ENCODE measurements at regions not wholly inside any gene's neighbourhood (a gene's known extent, or its start where the extent isn't known, plus 50 kb on each side); places are given as distances from the start of the nearest gene placed in this dataset.

- no peak for TF ChIP-seq ATF2 (CRISPR knock-in tag; IDR thresholded peaks at IDR 0.05; ENCODE audit: borderline replicate concordance, low read depth)
- TF ChIP-seq USF1 (CRISPR knock-in tag; IDR thresholded peaks at IDR 0.05), result no peak
- TF ChIP-seq SOX15 (CRISPR knock-in tag; IDR thresholded peaks at IDR 0.05), result no peak
- no peak for TF ChIP-seq MYBL2 (CRISPR knock-in tag; IDR thresholded peaks at IDR 0.05)
Measured at GRCh38 chr15:69653846-69654245, 201.2 kb downstream of the RPLP1 start (continued).

GRCh38 chr15:69656271-69657030 is 203.8 kb downstream of the RPLP1 start:
- Mint-ChIP-seq H3K4me3 (no peak overlapping the region), H3K9me3 (no peaks in the 10 kb centered on the region), H3K27ac (no peak overlapping the region), H3K27me3 (ENCODE audit: low read depth) (no peaks in the 10 kb centered on the region), H3K4me1 (no peaks in the 10 kb centered on the region), H3K36me3 (no peaks in the 10 kb centered on the region)
- POLR2A ChIA-PET, result no interaction called here
- TF ChIP-seq CREB1 (CRISPR knock-in tag; IDR thresholded peaks at IDR 0.05) (no peak), SP1 (CRISPR knock-in tag; conservative IDR thresholded peaks at IDR 0.05) (no peak), HMGXB4 (CRISPR knock-in tag; IDR thresholded peaks at IDR 0.05) (no peak), CBFB (CRISPR knock-in tag; IDR thresholded peaks at IDR 0.05; ENCODE audit: low read depth) (no peak), ZNF138 (CRISPR knock-in tag; conservative IDR thresholded peaks at IDR 0.05) (no peak), JUN (CRISPR knock-in tag; IDR thresholded peaks at IDR 0.05) (no peak)
- DNase-seq (ENCODE audit: low spot score), result no peak
- CTCF ChIA-PET, result no interaction called here
- no peak for ATAC-seq

GRCh38 chr15:69657626-69658025 is 205.0 kb downstream of the RPLP1 start:
- ATAC-seq, result no peak
- Mint-ChIP-seq H3K4me1 (no peaks in the 10 kb centered on the region), H3K36me3 (no peaks in the 10 kb centered on the region), H3K27me3 (ENCODE audit: low read depth) (no peaks in the 10 kb centered on the region), H3K27ac (no peak overlapping the region), H3K9me3 (no peaks in the 10 kb centered on the region), H3K4me3 (no peak overlapping the region)
- CTCF ChIA-PET, result no interaction called here
- POLR2A ChIA-PET, result interaction anchor here (0.5 kb wide), 2 partner anchors 9 to 49 kb away, joined by 3 read pairs; no protein-coding TSS in a partner anchor
- no peak for TF ChIP-seq E2F1 (CRISPR knock-in tag; IDR thresholded peaks at IDR 0.05)
- TF ChIP-seq JAZF1 (CRISPR knock-in tag; IDR thresholded peaks at IDR 0.05), result no peak
- DNase-seq (ENCODE audit: low spot score), result no peak

GRCh38 chr15:69658411-69658945 is 205.9 kb downstream of the RPLP1 start:
- DNase-seq (ENCODE audit: low spot score), result no peak
- H3K4me1 Mint-ChIP-seq, result no peaks in the 10 kb centered on the region
- no peak for ATAC-seq
- H3K27ac Mint-ChIP-seq, result no peak overlapping the region
- H3K36me3 Mint-ChIP-seq, result no peaks in the 10 kb centered on the region
- H3K27me3 Mint-ChIP-seq (ENCODE audit: low read depth), result no peaks in the 10 kb centered on the region
- H3K4me3 Mint-ChIP-seq, result no peak overlapping the region
- ChIA-PET POLR2A (no interaction called here), CTCF (interaction anchor here (1.3 kb wide), 1 partner anchor 180 kb away, joined by 4 read pairs; no protein-coding TSS in a partner anchor)
- H3K9me3 Mint-ChIP-seq, result no peaks in the 10 kb centered on the region
- no peak for TF ChIP-seq ZNF263 (CRISPR knock-in tag; IDR thresholded peaks at IDR 0.05; ENCODE audit: low read depth)
- TF ChIP-seq ZNF121 (CRISPR knock-in tag; IDR thresholded peaks at IDR 0.05), result no peak
- no peak for TF ChIP-seq ERG (CRISPR knock-in tag; IDR thresholded peaks at IDR 0.05)
- TF ChIP-seq KAT7 (CRISPR knock-in tag; IDR thresholded peaks at IDR 0.05; ENCODE audit: borderline replicate concordance), result no peak
- no peak for TF ChIP-seq RORB (CRISPR knock-in tag; IDR thresholded peaks at IDR 0.05)
- no peak for TF ChIP-seq E2F1 (CRISPR knock-in tag; IDR thresholded peaks at IDR 0.05)
- TF ChIP-seq GTF2I (CRISPR knock-in tag; conservative IDR thresholded peaks at IDR 0.05), result no peak
- TF ChIP-seq FOXP4 (CRISPR knock-in tag; IDR thresholded peaks at IDR 0.05), result no peak

All from WTC11 (cell line).